Lower leg skin (tissue), 3 donors: ENCODE measurements at regions not wholly inside any gene's neighbourhood (a gene's known extent, or its start where the extent isn't known, plus 50 kb on each side); places are given as distances from the start of the nearest gene placed in this dataset.

Source experiments
- CTCF ChIP-seq, 3 donors: fragments of 450-650 bp; IDR thresholded peaks; one replicate each; pipeline ENCODE4 v1.5.1; 2016; ENCODE audit warnings: antibody characterized with exemption in 3 of 3, mild to moderate bottlenecking in 3 of 3, moderate library complexity in 2 of 3
- POLR2A ChIP-seq, 2 donors: fragments of 450-650 bp; IDR thresholded peaks; one replicate each; pipeline ENCODE4 v1.6.1; 2016 to 2017; ENCODE audit warnings: antibody characterized with exemption in 2 of 2, mild to moderate bottlenecking in 1 of 2, moderate library complexity in 1 of 2

GRCh38 chr11:28621753-28622152 lies 513.6 kb downstream of the METTL15 start:
- TF ChIP-seq CTCF (IDR thresholded peaks at IDR 0.05), result no peak
- no peak for TF ChIP-seq POLR2A (IDR thresholded peaks at IDR 0.05)
